NCI-H1694 treated with DMSO at 0.1 percent for 48 hours (cell line): ENCODE measurements at regions not wholly inside any gene's neighbourhood (a gene's known extent, or its start where the extent isn't known, plus 50 kb on each side); places are given as distances from the start of the nearest gene placed in this dataset.

Experiments
- DNase-seq: peaks from one replicate; lab custom pipeline; 2025; lab: John Stamatoyannopoulos, UW

DNA sequence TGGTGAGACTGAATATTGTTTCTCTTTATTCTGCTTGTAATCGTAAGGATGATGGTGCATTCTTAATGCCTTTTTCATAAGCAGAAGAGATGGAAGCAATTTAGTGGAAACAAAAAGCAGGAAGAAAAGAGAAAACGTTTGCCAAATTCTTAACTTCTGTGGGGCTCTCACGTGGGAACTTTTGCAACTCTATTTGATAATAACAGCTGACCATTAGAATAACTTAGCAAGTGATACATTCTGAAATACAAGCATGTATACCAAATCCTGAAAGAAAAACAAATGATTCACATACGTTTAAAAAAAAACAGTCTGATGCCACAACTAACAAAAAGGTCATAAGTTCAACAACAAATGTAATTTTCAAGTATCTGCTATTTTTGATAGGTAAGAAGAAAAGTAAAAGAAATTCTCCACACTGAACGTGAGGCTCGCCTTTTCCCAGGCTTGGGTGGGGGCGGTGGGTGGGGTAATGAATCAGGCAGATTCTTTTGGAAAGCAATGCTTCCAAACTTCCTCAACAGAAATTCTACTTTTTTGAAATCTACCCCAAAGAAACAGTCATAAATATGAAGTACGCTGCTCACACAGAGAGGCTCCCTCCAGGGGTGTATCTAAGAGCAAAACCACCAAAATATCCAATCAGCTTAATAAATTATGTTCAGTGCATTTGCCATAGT is 446.2 kb upstream of the MGMT start:
- no peak for DNase-seq

DNA sequence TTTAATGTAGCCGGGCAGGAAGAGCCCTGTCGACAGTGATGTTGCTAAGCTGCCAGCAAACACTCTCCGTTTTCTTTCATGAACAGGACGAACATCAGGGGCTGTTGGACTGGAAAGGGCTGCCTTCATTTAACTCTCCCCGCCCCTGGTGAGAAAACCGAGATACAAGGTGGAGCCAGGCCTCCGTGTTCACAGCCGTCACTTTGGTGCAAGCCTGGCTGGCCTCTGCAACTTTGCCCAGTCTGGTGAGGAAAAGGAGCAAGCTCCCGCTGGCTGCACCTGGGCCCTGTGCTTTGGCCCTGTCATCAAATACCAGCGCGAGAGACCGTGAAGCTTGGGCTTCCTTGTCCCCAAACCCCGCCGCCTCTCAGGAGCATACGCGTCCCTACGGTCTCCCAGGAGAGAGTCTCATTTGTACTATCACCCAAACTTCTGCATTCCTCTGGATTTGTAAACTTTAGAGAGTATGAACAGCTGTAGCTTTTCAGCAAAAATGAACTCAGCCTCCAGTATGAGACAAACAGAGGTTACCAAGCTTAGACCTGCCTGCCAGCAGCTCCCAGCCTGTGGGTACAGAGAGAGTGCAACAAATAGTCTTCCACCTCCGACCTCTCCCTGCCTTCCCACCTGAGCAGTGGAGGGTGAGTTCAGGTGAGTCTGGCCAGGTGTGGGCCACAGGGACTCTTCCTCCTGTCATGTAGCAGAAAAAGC is 445.3 kb upstream of the MGMT start:
- no peak for DNase-seq

DNA sequence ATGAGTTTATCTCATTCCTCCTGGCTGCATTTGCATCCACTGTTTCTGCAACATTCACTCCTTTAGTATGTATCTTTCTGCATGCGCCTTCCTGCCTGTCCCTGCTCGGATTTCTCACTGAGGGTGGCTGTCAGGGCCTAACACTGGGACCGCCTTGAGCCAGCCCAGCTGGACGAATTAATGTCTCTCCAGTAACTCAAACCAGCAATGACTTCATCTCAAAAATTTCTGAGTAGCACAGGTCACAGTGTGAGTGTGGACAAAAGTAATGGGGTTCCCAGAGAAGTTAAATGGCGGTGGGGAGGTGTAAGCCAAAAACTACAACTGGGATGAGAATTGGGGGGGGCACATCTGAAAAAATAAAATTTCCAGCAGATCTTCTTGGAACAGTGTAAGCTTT is 444.0 kb upstream of the MGMT start:
- no peak for DNase-seq

DNA sequence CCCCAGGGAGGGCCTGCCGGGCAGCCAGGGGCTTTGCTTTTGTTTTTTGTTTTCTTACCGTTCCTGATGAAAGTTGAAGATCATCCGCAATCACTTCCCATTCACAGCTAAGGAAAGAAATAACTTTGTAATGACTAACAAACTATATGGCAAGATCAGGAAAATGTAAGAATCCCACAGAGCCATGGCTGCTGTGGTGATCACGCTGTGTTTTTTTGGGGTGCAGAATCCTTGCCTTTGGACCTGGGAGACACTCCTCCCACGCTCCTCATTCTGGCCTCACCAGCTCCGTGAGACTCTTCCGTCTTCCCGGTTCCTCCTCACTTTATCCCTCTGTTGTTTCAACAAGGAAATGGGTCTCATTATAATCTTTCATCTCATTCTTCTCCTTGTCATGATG is 443.0 kb upstream of the MGMT start:
- DNase-seq = no peak

DNA sequence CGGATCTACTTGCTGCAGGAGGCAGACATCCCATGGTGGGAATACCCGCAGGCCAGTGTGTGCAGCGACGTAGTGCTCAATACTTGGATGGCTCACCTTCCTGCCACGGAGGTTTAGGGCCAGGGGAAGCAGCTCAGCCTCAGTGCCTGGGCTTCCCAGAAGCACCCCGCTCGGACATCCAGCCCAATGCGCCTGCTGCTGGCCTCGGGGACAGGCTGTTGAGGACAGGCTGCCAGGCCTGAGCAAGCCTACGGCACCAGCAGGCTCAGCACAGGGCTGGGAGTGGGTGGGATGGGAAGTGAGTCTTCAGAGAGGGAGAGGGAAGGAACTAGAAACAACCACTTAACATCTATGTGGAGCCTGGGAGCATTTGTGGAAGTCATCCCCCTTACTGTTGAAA is 441.3 kb upstream of the MGMT start:
- no peak for DNase-seq

DNA sequence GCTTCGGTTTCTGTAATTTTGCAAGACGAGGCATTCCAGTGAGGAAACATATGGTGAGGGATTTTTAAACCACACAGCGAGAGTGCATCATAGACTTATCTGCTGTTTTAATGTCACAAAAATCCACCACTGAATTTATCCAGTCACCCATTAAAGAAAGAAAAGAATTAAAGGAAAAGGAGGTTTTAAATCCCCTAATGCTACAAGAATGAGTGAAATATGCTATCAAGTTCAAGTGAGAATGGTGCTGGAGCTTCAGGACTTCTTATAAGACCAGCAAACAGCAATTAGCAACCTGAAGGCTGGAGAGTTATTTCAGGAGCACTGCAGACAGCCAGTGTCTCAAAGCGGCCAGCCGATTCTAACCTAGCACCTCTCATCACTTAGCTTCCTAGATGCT is 439.1 kb upstream of the MGMT start:
- DNase-seq = peak; percentile 38

DNA sequence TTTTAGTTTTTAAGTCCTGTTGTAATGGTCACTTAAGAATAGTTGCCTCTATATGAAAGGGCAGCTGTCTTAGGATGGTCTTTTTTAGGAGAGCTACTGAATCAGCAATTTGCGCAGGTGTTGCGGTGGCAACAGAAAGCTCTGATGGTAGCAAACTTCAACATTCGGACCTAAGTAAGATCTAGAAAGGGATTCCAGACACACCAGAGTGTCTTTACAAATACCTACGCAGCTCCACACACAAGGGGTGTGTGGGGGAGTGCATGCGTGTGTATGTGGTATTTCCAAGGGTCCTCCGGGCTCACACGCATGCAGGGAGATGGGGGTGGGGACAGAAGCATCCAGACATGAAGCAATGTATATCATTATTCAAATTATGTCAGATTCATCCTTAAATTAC is 438.6 kb upstream of the MGMT start:
- no peak for DNase-seq

DNA sequence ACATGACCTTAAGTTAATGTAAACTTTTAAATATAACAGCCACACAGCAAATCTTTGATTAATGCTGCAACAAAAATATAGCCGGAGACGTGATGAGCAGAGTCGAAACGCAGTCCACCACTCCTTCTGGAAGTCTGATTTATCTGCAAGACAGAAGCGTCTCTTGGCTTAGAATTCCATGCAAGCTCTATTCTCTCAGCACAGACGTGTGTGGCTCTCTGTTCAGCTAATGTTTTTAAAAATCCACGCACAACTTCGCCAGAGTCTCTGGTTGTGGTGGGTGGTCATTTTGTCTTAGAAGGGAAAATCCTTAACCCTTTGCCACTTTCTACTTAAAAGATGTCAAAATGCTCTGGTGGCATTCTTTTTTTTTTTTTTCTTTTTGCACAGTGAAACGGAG is 438.0 kb upstream of the MGMT start:
- no peak for DNase-seq

DNA sequence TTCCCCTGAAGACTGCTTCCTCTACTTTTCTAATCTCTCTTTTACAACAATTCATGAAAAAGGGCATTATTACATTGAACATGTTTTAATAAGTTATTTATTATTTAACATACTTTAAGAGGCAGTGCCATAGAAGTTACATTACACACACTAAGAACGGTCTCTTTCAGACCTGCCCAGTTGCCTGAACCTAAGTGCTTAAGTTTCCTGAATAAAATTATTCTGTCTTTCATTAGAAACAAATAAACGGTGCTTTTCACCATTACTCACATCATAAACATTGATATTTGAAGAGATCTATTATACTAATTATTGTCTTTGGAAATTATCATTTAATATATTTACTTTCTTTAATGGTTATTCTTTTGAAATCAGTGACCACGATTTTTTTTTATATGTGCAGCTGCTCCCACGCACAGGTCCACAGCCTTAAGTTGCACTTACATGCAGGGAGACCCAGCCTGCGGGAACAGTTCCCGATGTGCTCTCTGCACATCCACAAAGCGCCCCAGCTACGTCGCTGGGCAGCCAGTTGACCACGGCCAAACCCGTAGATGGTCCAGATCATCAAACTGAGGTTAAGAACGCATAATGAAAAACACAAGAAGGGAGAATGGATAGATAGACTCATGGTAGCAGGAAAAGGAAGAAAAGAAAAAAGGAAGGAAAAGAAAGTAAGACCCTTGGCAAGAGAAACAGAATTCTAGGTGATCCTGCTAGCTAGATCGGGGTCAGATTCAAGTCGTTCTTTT is 437.0 kb upstream of the MGMT start:
- no peak for DNase-seq

DNA sequence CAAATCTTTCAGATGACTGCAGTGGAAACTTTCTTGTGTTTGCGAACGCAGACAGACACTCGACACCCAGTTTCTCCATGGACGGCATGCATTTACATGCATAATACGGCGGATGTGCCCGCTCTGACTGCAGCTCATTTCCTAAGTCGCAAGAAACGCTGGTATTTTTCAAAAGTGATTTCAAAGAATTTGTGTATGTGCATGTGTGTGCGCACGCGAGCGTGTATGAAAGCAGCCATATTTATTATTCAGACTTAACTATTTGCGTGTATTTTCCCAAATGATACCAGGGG is 436.5 kb upstream of the MGMT start:
- DNase-seq = no peak

DNA sequence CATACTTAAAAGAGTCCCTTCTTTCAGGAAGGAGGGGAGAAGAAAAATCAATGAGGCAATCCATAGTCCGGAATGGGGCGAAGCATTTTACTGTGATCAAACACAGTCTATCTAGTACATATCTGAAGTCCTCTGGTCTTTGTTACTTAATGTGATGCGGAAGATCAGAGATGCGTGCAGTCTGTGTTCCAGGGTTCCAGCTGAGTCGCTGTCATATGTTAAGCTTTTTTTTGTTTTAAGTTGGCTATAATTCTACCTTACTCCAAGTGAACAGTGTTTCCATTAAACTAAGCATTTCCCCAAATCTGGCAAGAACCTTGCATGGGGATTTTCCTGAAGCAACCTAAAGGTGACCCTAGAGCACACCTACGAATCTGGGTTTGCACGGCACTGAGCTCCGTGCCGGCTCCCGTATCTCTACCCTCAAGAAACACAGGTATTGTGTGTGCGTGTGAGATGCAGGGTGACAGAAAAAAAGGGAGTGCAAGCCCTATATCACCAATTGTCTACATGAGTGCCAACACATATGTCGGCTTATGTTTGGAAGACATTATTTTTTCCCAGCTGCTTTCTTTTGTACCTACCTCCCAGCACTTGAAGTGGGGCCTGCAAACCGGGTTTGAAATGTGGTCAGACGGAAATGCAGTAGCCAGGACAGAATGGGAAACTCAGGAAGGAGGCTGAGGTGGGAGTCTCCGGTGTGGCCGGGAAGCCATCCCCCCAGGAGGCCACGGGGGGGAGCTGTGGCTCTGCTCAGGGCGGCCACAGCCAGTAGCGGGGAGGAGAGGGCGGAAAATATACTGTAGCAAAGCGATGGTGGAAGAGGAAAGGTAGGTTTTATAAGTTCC is 435.8 kb upstream of the MGMT start:
- DNase-seq = no peak

DNA sequence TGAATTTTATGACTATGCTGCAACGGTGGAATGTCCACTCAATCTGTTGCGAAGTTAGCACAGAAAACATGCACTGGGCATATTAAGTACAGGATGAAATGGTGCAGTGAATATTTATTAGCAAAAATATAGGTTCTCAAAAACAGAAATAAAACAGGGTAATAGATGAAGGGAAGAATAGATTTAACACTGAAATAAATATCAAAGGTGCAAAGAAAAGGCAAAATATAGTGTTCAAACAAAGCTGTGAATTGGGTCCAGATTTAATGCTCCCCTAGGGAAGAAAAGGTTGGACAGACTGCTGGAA is 435.2 kb upstream of the MGMT start:
- DNase-seq = no peak

DNA sequence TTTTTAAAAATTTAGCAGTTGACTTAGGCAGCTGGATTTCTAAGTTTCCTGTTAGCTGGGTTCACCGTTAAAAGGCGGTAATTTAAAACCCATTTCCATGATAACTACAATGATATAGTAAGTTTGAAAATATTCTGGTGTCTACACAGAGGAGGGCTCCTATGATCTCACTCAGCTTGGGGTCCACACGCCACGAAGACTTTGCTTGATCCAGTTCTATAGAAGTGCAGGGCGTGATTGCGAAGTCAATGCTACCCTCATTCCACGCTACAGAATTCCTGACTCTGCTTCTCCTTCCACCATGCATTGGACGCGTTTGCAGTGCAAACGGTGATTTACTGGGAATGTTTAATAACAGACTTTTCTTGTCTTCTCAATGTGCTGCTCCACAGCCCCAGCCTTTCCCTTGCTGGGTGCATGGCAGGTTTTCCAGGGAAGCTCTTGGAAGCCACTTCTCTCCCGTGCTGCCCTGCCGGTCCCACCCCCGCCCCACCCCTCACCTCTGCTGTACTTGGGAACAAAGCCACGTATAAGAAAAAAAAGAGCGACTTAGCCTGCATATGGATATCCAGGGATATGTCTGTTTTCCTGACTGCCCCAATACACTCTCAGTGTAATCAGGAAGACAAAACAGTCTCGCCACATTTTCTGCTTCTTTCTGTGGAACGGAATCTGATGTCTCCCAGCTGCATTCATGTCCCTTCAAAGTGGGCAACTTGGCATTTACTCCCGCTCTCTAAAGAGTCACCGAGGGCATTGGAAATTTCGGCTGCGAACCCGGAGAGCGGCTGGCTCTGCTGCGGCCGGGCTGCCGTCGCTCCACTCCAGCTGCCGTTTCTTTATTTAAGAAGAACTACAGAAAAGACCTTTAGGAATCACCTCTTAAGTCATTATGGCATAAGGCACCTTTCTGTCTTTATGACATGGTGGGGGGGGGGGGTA is 434.4 kb upstream of the MGMT start:
- no peak for DNase-seq

DNA sequence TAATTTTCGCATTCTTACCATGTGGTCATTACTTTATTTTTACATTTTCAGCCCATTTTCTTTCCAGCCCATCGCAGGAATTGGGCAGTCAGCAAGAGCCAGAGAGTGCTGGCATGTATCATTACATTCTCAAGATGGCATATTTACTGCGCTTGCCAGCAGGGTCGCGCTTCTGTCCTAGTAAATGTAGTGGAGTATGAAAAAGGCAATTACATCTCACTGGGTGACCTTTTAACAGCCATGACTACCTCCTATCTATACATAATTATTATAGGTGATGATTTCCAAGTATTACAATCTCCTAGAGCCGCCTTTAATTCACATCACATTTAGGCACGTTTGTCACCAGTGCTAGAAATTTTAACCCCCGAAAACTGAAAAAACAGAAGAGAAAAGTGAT is 433.7 kb upstream of the MGMT start:
- DNase-seq = no peak

DNA sequence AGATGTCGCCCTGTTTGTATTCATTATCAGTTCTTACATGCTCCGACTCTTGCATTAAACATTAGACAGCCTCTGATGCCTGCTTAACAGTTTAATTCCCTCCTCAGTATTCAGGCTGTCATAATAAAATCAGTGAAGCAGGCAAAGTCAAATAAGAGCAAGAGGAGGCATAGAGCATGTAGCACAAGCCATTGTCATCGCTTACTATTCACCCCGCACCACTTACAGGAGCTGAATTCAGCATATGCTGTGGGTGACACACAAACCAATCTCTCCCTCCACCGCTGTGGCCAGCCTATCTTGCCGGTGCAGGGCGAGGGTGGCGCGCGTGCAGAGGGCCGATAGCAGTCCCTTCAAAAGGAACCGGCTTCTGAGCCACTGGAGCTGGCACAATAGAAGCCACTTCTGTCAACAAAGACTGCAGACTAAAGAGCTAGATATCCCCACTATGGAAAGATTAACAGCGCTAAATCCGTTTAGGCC is 433.2 kb upstream of the MGMT start:
- no peak for DNase-seq

DNA sequence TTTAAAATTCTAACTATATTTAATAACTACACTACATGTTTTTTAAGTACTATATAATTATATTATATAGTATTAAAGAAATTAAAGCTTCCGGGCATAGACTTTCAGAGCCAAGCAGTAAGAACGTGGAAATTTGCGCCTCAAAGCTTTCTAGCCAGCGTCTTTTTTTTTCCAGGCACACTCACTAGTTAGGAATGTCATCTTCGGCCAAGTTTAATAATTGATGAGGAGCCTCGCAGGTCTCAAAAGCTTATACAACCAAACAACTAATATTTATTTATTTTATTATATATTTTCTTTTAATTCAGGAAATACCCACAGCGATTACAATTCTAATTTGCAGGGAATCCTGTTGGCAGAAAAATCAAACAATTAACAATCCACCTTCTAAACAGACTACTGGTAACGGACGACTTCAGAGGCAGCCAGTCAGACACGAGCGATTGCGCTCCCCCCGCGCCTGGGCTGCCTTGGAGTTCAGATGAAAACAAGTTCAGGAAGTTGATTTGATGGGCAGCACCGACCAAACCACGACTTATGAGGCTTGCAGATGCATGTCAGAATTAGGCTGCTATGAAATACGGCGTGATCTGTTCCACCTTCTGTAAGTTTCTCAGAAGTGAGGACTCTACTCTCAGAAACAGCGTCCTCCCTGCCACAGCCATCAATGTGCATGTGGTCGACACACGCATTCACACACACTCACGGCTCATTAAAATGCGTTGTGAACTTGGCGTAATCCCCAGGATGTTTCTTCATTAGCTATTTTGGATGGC is 431.8 kb upstream of the MGMT start:
- DNase-seq = no peak

DNA sequence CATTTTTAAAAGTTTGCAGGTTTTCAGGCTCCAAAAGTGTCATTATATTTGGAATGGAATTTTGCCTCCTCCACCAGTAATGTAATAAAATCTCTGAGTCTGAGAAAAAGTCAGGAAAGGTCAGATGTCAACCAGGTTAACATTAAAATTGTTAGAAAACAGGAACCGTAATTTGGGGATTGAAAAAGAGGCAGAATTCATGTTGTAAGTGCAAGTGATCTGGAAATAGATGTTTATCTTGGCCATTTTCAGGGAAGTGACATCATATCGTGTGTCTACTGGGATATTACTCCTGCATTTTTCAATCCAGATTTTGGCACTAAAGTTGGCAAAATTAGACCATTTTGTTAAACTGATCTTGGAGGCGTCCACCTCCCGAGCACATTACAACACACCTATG is 428.5 kb upstream of the MGMT start:
- DNase-seq = no peak

DNA sequence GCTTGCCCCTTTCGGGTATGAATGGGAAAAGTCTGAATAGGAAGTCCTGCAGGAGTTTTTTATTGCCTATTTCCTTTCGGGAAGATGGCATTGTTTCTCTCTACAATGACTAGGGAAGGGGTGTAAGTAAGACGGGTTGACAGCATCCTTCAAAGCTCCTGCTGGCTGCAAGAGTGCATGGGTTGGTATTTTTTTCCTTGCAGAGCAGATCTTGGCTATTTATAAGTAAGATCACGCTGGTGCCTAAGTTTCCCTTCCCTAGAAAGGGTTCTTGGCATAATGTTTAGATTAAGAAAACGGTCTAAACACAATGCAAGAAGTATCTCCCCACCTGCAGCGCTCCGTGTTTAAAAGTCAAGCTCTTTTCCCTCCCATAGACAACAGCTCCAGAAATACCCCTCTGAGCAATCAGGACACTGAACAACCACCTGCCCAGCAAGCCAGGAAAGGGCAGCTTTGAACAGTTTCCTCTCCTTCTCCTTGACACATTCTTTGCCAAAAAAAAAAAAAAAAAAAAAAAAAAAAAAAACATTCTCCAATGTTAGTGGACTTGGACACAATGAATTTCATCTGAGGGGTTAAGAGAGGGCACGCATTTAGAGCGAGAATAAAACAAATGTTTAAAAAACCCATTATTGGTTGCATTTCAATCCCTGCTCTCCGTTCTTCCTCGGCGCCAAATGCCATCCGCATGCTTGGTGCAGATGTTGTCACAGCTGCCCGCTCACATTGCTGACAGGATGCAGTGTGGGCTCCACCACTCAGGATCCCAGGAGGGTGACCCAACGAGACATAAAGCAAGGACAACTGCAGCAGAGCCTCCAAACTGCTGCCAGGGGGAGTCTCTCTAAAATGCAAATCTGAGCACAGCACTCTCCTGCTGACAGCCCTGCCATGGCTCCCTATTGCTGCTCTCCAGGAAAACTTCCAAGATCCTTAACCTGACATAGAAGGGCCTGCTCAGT is 427.4 kb upstream of the MGMT start:
- DNase-seq = no peak

DNA sequence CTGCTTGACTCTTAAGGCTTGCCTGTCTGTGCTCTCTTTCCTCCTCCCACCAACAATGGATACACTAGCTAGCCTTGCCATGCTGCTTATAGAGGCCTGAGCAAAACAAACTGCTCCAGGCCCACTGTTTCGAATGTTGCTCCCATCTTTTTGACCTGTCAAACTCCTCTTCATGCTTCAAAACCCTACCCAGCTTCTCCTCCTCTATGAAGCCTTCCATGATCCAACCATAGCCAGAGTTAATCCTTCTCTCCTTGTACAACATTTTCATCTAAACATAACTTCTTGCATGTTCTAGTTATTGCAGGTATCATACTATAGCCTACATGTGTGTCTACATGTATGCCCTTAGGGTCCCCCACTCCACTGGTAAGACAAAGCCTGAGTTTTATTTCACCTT is 426.7 kb upstream of the MGMT start:
- DNase-seq = no peak

DNA sequence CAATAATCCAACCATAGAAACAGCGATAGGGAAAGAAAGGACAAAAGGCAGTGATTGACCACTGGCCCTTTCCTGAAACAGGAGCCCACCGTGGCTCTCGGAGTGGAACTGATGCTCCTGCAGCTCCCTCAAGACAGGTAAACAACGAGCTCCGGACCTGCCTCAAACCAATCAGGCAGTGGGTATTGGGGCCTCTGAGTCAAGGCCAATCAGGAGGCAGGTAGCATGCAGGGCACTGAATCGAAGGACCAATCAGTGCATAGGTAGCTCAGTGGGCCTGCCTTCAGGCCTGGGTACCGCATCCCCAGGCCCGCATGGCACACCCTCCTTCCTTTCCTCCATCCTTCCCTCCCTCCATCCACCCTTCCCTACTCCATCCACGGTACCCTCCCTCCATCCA is 425.1 kb upstream of the MGMT start:
- DNase-seq = no peak
